ENCODE measurements at regions not wholly inside any gene's neighbourhood (a gene's known extent, or its start where the extent isn't known, plus 50 kb on each side); places are given as distances from the start of the nearest gene placed in this dataset.
"Not testable (repeated sequence)": the region's sequence is repeated elsewhere in the genome, so short reads cannot be mapped to it uniquely, and the experiment has no call there.

DNA sequence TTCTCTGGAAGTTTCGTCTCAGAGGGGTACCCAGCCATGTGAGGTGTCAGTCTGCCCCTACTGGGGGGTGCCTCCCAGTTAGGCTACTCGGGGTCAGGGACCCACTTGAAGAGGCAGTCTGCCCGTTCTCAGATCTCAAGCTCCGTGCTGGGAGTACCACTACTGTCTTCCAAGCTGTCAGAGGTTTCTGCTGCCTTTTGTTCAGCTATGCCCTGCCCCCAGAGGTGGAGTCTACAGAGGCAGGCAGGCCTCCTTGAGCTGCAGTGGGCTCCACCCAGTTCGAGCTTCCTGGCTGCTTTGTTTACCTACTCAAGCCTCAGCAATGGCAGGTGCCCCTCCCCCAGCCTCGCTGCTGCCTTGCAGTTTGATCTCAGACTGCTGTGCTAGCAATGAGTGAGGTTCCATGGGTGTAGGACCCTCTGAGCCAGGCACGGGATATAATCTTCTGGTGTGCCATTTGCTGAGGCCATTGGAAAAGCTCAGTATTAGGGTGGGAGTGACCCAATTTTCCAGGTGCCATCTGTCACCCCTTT, 71.0 kb upstream of the SH3GLB1 start:
- not testable (repeated sequence) for H3K4me1 ChIP-seq (ENCODE audit: control insufficient read depth, extremely low read depth, insufficient read depth, low read length); H3K79me2 ChIP-seq (ENCODE audit: control insufficient read depth, insufficient read depth, low read length); H3K36me3 ChIP-seq (ENCODE audit: control insufficient read depth, insufficient read depth, low read length); H3K9ac ChIP-seq (ENCODE audit: insufficient read depth, low read length); H3K27ac ChIP-seq (ENCODE audit: insufficient read depth, low read length); H3K27me3 ChIP-seq (ENCODE audit: control insufficient read depth, insufficient read depth, low read length); H3K4me3 ChIP-seq (replicated peaks in 1 of 4; ENCODE audit: control extremely low read depth in 1 of 4, insufficient read depth in 1 of 4, low read depth in 3 of 4, low read length in 4 of 4); H3K9me3 ChIP-seq (ENCODE audit: control insufficient read depth, insufficient read depth, low read depth, low read length); H4K20me1 ChIP-seq (ENCODE audit: control insufficient read depth, extremely low read depth, insufficient read depth, low read length); H2AFZ ChIP-seq (ENCODE audit: low read length); DNase-seq (ENCODE audit: low read depth in 2 of 2); H3K4me2 ChIP-seq (ENCODE audit: extremely low read depth, insufficient read depth, low read length)

DNA sequence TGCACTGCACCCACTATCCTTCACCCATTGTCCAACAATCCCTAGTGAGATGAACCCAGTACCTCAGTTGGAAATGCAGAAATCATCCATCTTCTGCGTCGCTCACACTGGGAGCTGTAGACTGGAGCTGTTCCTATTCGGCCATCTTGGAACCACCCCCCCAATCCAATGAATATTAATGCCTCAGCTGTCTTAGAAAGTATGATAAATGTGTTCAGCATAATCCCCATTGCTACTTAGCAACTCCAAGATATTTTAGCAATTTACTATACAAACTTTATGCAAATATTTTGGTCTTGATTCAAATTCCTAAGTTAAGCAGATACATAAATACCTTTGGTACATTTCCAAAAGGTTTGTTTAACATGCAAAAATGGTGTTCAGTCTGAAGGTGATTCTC, 70.5 kb upstream of the SH3GLB1 start:
- H3K27me3 ChIP-seq (ENCODE audit: control insufficient read depth, insufficient read depth, low read length), result no peaks in the 10 kb centered on the region
- H4K20me1 ChIP-seq (ENCODE audit: control insufficient read depth, extremely low read depth, insufficient read depth, low read length), result no peaks in the 10 kb centered on the region
- no peak overlapping the region for H3K9ac ChIP-seq (ENCODE audit: insufficient read depth, low read length)
- H3K36me3 ChIP-seq (ENCODE audit: control insufficient read depth, insufficient read depth, low read length), result no peaks in the 10 kb centered on the region
- H3K4me3 ChIP-seq (replicated peaks in 1 of 4; ENCODE audit: control extremely low read depth in 1 of 4, insufficient read depth in 1 of 4, low read depth in 3 of 4, low read length in 4 of 4), result no peak overlapping the region
- H3K4me2 ChIP-seq (ENCODE audit: extremely low read depth, insufficient read depth, low read length), result no peak overlapping the region
- H2AFZ ChIP-seq (ENCODE audit: low read length), result no peak overlapping the region
- H3K9me3 ChIP-seq (ENCODE audit: control insufficient read depth, insufficient read depth, low read depth, low read length), result no peaks in the 10 kb centered on the region
- no peaks in the 10 kb centered on the region for H3K79me2 ChIP-seq (ENCODE audit: control insufficient read depth, insufficient read depth, low read length)
- H3K27ac ChIP-seq (ENCODE audit: insufficient read depth, low read length), result no peak overlapping the region
- TF ChIP-seq EZH2 (IDR thresholded peaks at IDR 0.05; ENCODE audit: low read length, missing control alignments), result no peak
- TF ChIP-seq, protein P1, sequence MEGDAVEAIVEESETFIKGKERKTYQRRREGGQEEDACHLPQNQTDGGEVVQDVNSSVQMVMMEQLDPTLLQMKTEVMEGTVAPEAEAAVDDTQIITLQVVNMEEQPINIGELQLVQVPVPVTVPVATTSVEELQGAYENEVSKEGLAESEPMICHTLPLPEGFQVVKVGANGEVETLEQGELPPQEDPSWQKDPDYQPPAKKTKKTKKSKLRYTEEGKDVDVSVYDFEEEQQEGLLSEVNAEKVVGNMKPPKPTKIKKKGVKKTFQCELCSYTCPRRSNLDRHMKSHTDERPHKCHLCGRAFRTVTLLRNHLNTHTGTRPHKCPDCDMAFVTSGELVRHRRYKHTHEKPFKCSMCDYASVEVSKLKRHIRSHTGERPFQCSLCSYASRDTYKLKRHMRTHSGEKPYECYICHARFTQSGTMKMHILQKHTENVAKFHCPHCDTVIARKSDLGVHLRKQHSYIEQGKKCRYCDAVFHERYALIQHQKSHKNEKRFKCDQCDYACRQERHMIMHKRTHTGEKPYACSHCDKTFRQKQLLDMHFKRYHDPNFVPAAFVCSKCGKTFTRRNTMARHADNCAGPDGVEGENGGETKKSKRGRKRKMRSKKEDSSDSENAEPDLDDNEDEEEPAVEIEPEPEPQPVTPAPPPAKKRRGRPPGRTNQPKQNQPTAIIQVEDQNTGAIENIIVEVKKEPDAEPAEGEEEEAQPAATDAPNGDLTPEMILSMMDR (conservative IDR thresholded peaks at IDR 0.05 in 1 of 2, IDR thresholded peaks at IDR 0.05 in 1 of 2; ENCODE audit: low read depth in 1 of 2, low read length in 2 of 2), result no peak
- H3K4me1 ChIP-seq (ENCODE audit: control insufficient read depth, extremely low read depth, insufficient read depth, low read length), result no peaks in the 10 kb centered on the region
- DNase-seq (ENCODE audit: low read depth in 2 of 2), result no peak

DNA sequence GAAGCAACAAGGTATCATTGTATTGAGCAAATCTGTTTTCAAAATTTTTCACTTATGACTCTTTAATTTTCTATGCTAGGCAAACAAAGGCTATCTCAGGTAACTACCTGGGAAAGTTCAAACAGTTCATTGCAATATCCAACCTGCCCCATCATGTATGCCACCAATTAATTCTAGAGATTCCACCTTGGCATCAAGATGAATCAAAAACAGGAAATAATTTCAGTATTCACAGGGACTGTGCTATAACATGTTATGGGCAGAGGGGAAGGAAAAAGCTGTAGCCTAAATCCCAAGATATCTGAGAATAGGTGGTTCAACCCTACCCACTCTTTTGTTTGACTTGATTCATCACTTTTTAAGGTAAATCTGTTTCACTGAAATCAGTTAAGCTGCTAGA, 67.5 kb upstream of the SH3GLB1 start:
- Histone ChIP-seq H3K27me3 (ENCODE audit: control insufficient read depth, insufficient read depth, low read length) (no peaks in the 10 kb centered on the region), H4K20me1 (ENCODE audit: control insufficient read depth, extremely low read depth, insufficient read depth, low read length) (no peaks in the 10 kb centered on the region), H3K9me3 (ENCODE audit: control insufficient read depth, insufficient read depth, low read depth, low read length) (no peaks in the 10 kb centered on the region), H3K4me3 (replicated peaks in 1 of 4; ENCODE audit: control extremely low read depth in 1 of 4, insufficient read depth in 1 of 4, low read depth in 3 of 4, low read length in 4 of 4) (no peak overlapping the region), H3K36me3 (ENCODE audit: control insufficient read depth, insufficient read depth, low read length) (no peaks in the 10 kb centered on the region), H3K9ac (ENCODE audit: insufficient read depth, low read length) (no peak overlapping the region), H3K27ac (ENCODE audit: insufficient read depth, low read length) (no peak overlapping the region), H3K4me1 (ENCODE audit: control insufficient read depth, extremely low read depth, insufficient read depth, low read length) (no peaks in the 10 kb centered on the region), H3K4me2 (ENCODE audit: extremely low read depth, insufficient read depth, low read length) (no peak overlapping the region), H2AFZ (ENCODE audit: low read length) (no peak overlapping the region), H3K79me2 (ENCODE audit: control insufficient read depth, insufficient read depth, low read length) (no peaks in the 10 kb centered on the region)
- DNase-seq (ENCODE audit: low read depth in 2 of 2), result no peak
- TF ChIP-seq, protein P1 (conservative IDR thresholded peaks at IDR 0.05 in 1 of 2, IDR thresholded peaks at IDR 0.05 in 1 of 2; ENCODE audit: low read depth in 1 of 2, low read length in 2 of 2), result no peak
- no peak for TF ChIP-seq EZH2 (IDR thresholded peaks at IDR 0.05; ENCODE audit: low read length, missing control alignments)

Data from fibroblast of lung (primary cell).